Dermis microvascular lymphatic vessel endothelial cell (primary cell): ENCODE measurements at regions not wholly inside any gene's neighbourhood (a gene's known extent, or its start where the extent isn't known, plus 50 kb on each side); places are given as distances from the start of the nearest gene placed in this dataset.

Experiments
- DNase-seq, 2 donors: peaks; one replicate each; pipeline versions ENCODE4 v3.0.0 to v3.0.0-alpha.2; 2010; ENCODE audit warnings: low read depth in 2 of 2

GRCh38 chr20:62561948-62562347 is 80.4 kb upstream of the SLCO4A1 start:
- DNase-seq: no peak

DNA sequence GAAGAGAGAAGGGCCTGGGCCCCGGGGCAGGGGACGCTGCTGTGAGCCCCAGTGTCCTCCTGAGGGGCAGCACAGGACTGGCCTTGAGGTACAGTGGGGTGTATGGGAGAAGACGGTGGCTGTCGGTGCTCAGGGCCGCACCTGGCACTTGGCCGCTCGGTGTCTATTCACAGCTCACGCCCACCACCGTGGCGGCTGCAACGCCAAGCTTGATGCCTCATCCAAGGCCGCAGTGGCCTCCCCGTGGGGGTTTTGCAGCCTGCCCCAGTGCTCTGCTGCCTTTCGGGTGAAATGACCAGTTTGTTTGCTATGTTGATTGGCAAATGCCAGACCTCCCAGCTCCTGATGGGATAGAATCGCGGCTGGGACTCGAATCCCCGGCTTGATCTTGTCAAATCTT is 79.5 kb upstream of the SLCO4A1 start:
- DNase-seq: no peak

DNA sequence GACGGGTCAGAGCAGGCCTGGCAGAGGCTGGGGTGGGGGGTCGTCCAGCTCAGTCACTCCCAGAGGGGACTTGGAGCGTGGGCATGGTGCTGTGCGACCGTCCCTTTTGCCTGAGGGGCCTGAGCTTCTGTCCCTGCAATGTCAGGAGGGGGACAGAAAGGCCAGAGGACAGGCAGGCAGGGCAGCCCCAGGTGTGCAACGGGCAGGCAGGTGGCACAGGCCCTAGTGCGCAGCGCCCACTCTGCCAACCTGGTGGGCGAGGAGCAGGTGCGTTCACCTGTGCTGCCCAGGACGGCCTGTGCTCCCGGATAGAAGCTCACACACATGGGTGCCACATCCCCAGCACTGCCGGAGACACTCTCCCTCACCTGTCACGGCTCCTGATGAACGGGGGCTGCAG is 78.7 kb upstream of the SLCO4A1 start:
- DNase-seq: no peak

DNA sequence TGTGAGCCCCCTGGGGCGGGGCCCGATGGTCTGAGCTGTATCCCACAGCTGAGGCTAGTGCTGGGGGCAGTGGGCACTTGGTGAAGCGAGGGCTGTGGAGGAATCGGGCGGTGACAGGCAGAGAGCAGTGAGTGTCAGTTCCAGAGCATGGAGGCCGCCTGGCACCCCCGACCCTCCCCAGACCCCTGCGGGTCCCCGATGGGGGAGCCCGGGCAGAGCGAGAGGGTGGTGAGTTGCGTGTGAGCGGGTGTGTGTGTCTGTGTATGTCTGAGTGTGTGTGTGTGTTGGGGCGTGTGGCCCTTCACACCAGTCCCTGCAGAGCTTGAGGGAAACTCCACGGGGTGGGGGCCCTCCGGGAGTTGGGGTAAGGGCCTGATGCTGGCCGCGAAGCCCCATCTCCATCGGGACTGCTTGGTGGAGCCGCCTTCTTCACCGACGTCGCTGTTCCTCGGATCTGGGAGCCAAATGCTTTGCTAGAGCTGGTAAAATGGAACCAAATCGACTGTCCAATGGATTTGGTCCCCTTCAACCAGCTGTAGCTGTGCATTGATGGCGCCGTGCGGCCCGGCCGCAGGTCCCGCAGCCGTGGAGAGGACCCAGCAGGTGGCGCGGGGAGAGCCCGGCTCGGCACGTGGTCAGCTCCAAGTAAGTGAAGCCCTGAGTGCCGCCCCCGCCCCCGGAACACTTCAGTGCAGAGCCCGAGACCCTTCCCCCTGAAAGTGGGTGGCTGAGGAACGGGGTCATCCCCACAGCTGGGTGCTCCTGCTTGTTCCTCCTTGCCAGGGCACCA is 77.7 kb upstream of the SLCO4A1 start:
- no peak for DNase-seq

DNA sequence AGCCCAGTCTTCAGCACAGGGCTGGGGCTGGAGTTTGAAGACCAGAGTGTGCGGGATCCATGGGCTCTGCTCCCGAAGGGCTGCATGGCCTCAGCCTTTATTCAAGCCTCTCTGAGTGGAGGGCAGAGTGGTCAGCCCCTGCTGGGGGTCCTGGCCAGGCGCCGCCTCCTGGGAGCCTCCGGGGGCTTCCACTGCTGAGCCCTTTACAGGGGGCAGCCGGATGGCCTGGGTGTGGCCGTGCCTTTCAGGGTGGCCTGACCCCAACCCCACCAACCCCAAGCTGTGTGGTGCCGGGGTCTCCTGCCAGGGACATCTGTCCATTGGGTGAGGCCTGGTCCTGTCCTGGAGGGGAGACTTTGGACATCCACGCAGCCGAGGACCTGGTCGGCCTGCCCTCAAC is 76.0 kb upstream of the SLCO4A1 start:
- DNase-seq: no peak

- no peak for DNase-seq
Measured at GRCh38 chr20:62566771-62567170, 75.5 kb upstream of the SLCO4A1 start.

GRCh38 chr20:62567246-62568044 is 74.9 kb upstream of the SLCO4A1 start:
- DNase-seq: no peak

GRCh38 chr20:62568045-62568389 is 74.3 kb upstream of the SLCO4A1 start:
- DNase-seq: no peak

DNA sequence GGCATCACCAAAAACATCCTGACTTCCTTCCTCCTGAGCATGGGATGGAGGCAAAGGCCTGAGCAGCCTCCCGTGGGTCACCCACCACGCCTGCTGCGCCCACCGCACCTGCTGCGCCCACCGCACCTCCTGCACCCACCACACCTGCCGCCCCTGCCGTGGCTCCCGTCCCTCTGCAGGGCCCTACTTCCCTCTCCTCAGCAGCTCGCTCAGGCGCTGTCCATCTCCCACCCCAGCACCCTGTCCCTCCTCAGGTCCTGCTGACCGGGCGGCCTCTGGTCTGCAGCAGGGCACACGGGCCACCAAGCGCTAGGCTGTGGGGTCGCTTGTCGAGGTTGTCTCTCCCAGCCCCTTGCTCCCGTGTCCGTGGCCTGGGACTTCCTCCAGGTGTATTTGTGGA is 72.7 kb upstream of the SLCO4A1 start:
- DNase-seq: no peak

DNA sequence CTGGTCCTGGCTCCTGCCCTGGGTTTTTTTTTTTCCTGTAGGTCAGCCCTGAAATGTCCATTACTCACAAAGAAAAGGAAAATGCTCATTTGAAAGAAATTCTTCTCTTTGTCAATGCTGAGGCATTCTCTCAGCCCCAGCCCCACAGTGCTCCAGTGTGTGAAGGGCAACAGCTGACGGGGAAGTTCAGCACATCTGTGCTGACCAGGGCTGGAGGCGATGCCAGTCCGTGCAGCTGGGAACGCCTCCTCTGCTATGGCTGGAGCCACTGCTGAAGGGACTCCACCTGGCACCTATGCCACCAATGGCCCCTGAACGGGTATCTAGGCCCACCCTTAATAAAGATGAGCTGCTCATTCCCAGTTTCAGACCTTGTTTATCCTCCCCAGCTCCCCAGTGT is 71.9 kb upstream of the SLCO4A1 start:
- no peak for DNase-seq

GRCh38 chr20:62570897-62571668 is 71.2 kb upstream of the SLCO4A1 start:
- DNase-seq: no peak

- peak in 1 of 2 donors; percentile 31 for DNase-seq
Measured at GRCh38 chr20:62571669-62572344, 70.5 kb upstream of the SLCO4A1 start.

GRCh38 chr20:62572980-62573379 is 69.3 kb upstream of the SLCO4A1 start:
- no peak for DNase-seq

GRCh38 chr20:62573817-62574216 is 68.5 kb upstream of the SLCO4A1 start:
- DNase-seq: no peak

- no peak for DNase-seq
Measured at GRCh38 chr20:62574230-62574993, 67.9 kb upstream of the SLCO4A1 start.

DNA sequence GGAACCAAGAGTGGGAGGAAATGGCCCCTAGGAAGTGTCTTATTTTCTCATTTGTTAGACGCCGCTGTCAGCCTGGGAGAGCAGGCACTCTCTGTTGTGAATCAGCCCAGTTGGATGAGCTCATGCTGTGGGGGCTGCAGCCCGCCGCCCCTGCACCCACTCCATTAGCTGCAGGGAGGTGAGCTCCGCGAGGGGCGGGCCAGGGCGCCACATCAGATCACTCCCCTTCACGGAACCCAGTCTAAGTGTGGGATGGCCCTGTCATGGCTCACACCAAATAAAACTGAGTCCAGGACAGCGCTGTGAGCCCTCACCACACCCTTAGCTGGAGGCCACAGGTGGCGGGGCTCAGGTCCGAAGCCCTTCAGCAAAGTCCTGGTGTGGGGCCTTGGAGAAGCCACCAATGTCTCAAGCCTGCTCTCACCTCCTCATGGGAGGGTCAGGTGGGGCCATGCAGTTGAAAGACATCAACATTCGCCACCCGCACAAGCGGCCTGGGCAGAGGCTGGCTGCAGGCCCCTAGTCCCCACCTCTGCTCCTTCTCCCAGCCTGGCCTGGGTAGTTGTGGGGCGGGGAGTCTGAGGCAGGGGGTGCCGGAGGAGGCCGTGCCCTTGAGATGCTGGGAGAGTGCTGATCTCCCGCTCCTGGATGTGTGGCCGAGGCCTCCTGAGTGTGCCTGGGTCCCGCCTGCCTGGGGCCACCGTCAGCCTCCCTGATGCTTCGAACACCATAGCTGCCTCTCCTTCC is 66.2 kb upstream of the SLCO4A1 start:
- no peak for DNase-seq

DNA sequence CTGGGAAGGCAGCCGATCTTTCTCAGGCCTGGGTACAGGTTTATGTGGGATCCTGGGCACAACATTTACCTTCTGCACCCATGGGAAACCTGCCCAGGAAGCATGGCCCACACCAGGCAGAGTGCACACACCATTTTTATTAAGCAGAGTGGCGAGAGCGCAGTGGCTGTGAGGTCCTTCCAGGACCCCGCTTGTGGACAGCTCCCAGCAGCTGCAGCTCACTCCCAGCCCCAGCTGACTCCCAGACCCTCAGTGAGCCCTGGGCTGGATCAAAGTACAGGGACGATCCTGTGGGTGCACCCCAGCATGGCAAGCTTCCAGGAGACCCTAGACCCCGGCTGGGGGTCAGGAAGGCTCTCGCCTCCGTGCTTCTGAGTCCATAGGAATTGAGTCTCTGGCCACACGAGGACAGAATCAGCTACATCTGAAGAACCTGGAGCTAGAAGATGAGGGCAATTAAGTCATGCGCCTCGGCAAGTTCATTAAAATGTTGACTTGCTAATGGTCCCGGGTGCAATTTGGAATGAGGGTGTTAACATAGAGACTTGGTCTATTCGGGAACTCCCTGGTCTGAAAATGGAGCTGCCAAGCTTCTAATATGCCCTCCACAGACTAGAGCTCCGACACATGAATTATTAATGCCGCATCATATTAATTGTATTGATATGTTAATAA is 65.4 kb upstream of the SLCO4A1 start:
- peak; percentile 3 to 42 for DNase-seq

DNA sequence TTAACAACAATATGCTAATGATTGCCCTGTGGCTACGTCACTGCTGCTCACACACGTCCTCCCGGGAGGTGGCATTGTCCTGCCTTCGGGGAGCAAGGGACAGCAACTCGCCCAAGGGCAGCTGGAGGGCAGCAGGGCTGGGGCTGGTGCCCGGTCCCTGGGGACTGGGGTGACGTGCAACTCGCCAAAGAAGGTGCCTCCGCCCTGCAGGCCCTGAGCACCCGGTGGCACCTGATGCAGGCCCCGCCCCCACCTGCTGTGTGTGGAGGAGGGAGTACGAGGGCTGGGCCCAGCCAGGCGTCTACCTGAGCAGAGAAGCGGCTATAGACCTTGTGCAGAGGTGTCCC is 64.8 kb upstream of the SLCO4A1 start:
- no peak for DNase-seq

DNA sequence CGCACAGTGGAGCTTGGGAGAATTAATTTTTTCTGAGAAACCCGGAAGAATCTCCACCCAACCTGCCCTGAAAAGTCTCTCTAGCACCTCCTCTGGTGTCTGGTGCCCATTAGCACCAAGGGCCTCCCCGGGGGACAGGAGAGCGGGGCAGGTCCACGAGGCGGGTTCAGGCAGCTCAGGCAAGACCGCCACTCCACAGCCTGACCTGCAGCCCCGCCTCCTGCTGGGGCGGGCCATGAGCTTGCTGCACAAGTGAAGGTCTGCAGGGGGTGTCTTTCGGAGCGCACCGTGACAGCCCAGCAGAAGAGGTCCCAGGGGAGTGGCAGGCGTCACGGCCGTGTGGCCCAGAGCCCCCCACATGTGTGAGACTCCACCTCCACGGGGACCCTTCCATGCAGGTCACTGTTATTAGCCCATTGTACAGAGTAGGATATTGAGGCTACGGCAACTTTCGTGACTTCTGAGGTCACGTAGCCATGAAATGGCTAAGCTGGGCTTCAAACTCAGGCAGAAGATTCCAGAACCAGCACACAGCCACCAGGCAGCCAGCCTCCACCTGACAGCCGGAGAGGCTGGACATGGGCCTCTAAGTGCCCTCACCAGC is 63.9 kb upstream of the SLCO4A1 start:
- no peak for DNase-seq
